ENCODE measurements at regions not wholly inside any gene's neighbourhood (a gene's known extent, or its start where the extent isn't known, plus 50 kb on each side); places are given as distances from the start of the nearest gene placed in this dataset.

DNA sequence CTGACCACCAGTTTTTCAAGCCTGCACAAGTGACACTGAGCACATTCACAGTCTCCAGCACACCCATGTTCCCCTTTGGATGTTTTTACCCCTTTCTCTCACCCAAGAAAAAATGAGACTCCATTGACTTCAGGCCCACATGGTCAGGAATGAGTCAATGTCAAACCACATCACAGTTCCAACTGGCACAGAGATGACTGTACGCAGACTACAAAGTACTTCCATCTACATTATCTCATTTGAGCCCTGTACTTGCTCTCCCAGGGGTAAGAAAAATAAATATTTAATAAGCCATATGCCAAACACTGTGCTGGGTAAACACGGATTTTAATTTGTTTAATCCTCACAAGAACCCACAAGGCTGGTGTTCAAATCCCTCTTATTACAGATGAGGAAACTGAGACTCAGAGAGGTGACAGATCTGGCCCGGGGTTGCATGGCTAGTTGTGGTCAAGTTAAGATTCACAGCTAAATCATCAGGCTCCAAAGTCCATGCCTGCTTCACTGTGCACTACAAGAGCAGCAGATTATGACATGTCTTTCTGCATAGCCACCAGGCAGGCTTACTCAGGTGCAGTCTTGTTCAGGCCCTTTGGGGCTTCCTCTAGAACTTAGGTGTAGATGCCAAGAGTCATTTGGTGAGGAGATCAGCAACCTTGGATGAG is 106.1 kb downstream of the TXNL1 start:
- no peaks in the 10 kb centered on the region for H3K36me3 Mint-ChIP-seq (ENCODE audit: insufficient read depth)
- TF ChIP-seq, protein P1, sequence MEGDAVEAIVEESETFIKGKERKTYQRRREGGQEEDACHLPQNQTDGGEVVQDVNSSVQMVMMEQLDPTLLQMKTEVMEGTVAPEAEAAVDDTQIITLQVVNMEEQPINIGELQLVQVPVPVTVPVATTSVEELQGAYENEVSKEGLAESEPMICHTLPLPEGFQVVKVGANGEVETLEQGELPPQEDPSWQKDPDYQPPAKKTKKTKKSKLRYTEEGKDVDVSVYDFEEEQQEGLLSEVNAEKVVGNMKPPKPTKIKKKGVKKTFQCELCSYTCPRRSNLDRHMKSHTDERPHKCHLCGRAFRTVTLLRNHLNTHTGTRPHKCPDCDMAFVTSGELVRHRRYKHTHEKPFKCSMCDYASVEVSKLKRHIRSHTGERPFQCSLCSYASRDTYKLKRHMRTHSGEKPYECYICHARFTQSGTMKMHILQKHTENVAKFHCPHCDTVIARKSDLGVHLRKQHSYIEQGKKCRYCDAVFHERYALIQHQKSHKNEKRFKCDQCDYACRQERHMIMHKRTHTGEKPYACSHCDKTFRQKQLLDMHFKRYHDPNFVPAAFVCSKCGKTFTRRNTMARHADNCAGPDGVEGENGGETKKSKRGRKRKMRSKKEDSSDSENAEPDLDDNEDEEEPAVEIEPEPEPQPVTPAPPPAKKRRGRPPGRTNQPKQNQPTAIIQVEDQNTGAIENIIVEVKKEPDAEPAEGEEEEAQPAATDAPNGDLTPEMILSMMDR (IDR thresholded peaks at IDR 0.05; ENCODE audit: unreplicated experiment), result no peak
- H3K4me1 Mint-ChIP-seq (ENCODE audit: low read depth), result no peaks in the 10 kb centered on the region
- no peak overlapping the region for H3K4me3 Mint-ChIP-seq (ENCODE audit: low read depth)
- no peak overlapping the region for H3K27ac Mint-ChIP-seq
- no peak for DNase-seq (ENCODE audit: low spot score, unreplicated experiment)
- no peaks in the 10 kb centered on the region for H3K27me3 Mint-ChIP-seq
- peaks cover 4% of the 10 kb centered on the region for H3K9me3 Mint-ChIP-seq (ENCODE audit: low read depth)

DNA sequence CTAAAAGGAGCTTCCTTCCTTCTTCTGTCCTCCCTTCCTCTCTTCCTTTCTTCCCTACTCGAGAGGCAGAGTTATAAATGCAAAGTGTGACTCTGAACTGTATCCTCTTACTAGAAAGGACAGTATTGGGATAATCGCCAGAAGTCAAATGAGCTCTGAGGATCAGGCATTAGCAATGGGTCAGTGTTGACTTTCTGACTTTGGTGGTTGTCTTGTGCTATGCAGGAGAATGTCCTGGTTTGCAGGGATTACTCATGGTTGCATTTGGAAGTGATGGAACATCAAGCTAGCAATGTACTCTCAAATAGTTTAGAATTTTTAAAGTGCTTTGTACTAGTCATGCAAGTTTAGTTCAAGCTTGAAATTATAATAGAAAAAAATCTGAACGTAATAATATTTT is 115.6 kb downstream of the TXNL1 start:
- no peak overlapping the region for H3K27ac Mint-ChIP-seq
- TF ChIP-seq, protein P1 (IDR thresholded peaks at IDR 0.05; ENCODE audit: unreplicated experiment), result no peak
- H3K4me3 Mint-ChIP-seq (ENCODE audit: low read depth), result no peak overlapping the region
- no peaks in the 10 kb centered on the region for H3K4me1 Mint-ChIP-seq (ENCODE audit: low read depth)
- DNase-seq (ENCODE audit: low spot score, unreplicated experiment), result no peak
- peaks cover 5% of the 10 kb centered on the region for H3K9me3 Mint-ChIP-seq (ENCODE audit: low read depth)
- H3K27me3 Mint-ChIP-seq, result peaks cover 8% of the 10 kb centered on the region
- peaks cover 1% of the 10 kb centered on the region for H3K36me3 Mint-ChIP-seq (ENCODE audit: insufficient read depth)

DNA sequence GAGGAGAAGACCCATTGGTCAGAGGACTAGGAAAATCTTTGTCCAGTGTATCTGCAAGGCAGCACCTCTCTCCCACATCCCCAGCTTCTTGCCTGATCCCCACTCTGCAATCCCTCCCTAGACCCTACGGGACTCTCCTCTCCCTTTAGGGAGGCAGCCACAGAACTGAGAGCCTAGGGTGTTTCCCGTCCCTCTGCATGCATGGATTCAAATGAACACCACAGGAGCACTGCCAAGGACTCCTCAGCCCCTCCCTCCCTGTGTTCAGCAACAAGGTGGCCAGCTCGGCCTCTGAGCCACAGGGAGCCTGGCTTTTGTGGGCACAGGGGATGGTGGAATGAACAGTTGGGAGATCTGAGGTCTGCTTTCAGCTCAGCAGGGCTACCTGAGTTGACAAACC is 117.1 kb downstream of the TXNL1 start:
- no peak overlapping the region for H3K4me3 Mint-ChIP-seq (ENCODE audit: low read depth)
- DNase-seq (ENCODE audit: low spot score, unreplicated experiment), result no peak
- H3K36me3 Mint-ChIP-seq (ENCODE audit: insufficient read depth), result no peaks in the 10 kb centered on the region
- no peaks in the 10 kb centered on the region for H3K9me3 Mint-ChIP-seq (ENCODE audit: low read depth)
- no peaks in the 10 kb centered on the region for H3K4me1 Mint-ChIP-seq (ENCODE audit: low read depth)
- TF ChIP-seq, protein P1 (IDR thresholded peaks at IDR 0.05; ENCODE audit: unreplicated experiment), result no peak
- peaks cover 8% of the 10 kb centered on the region for H3K27me3 Mint-ChIP-seq
- no peak overlapping the region for H3K27ac Mint-ChIP-seq

DNA sequence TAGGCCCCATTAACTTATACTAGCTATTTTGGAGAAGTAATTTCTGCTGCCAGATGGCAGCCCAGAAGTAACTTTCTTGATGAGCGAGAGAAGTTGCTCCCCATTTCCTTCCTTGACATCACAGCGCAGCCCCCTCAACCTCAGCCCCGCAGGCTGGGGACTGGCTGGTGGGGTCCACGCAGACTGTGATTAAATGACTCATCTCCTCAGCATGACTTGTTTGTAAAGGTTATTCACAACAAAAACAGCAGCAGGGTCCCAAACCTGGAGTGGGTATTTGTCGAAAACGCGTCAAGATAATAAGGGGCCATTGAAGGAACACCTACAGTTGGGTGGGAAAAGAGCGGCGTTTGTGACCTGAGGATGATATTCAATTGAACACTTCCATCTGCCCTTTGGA is 120.6 kb downstream of the TXNL1 start:
- Mint-ChIP-seq H3K4me3 (ENCODE audit: low read depth) (no peak overlapping the region), H3K4me1 (ENCODE audit: low read depth) (no peaks in the 10 kb centered on the region), H3K36me3 (ENCODE audit: insufficient read depth) (no peaks in the 10 kb centered on the region), H3K9me3 (ENCODE audit: low read depth) (no peaks in the 10 kb centered on the region), H3K27me3 (peaks cover 8% of the 10 kb centered on the region), H3K27ac (no peak overlapping the region)
- TF ChIP-seq, protein P1 (IDR thresholded peaks at IDR 0.05; ENCODE audit: unreplicated experiment), result no peak
- no peak for DNase-seq (ENCODE audit: low spot score, unreplicated experiment)

DNA sequence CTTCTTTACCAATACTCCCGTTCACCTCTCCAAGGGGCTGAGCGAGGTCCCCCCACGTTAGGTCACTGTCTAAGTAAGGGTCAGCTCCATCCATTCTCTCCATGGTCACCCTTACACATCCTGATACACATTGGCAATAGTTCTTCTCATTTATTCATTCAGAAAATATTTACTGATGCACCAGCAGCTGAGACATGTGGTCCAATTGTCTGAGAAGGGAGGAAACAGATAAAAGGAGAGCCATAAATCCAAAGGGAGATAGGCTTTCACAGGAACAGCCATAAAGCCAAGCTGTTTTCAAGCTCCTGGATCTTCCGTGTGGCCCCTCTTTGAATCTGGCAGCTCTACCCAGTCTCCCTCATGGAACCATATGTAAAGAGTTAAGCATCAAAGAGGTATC is 121.2 kb downstream of the TXNL1 start:
- Mint-ChIP-seq H3K36me3 (ENCODE audit: insufficient read depth) (no peaks in the 10 kb centered on the region), H3K4me3 (ENCODE audit: low read depth) (no peak overlapping the region), H3K9me3 (ENCODE audit: low read depth) (no peaks in the 10 kb centered on the region), H3K27me3 (peaks cover 8% of the 10 kb centered on the region), H3K27ac (no peak overlapping the region), H3K4me1 (ENCODE audit: low read depth) (no peaks in the 10 kb centered on the region)
- TF ChIP-seq, protein P1 (IDR thresholded peaks at IDR 0.05; ENCODE audit: unreplicated experiment), result no peak
- DNase-seq (ENCODE audit: low spot score, unreplicated experiment), result no peak

All from progenitor cell of endocrine pancreas (in vitro differentiated cells).